BLaER1 treated with 17β-estradiol and CSF1 and Interleukin-3, amounts not matched to agents 10 nM and 100 nM (cell line): ENCODE measurements at regions not wholly inside any gene's neighbourhood (a gene's known extent, or its start where the extent isn't known, plus 50 kb on each side); places are given as distances from the start of the nearest gene placed in this dataset.
"Not testable (repeated sequence)": the region's sequence is repeated elsewhere in the genome, so short reads cannot be mapped to it uniquely, and the experiment has no call there.

Source experiments
- H3K27ac ChIP-seq, 11 experiments: shearing (Covaris generic); formaldehyde crosslinking; 2 replicates each; pipeline ENCODE4 v1.8.1; 2022
- H3K27me3 ChIP-seq, 11 experiments: shearing (Covaris generic); formaldehyde crosslinking; 2 replicates each; pipeline ENCODE4 v1.8.1; 2022
- H3K36me3 ChIP-seq, 11 experiments: shearing (Covaris generic); formaldehyde crosslinking; 2 replicates each; pipeline ENCODE4 v1.8.1; 2022
- H3K4me1 ChIP-seq, 10 experiments: shearing (Covaris generic); formaldehyde crosslinking; 2 replicates each; pipeline ENCODE4 v1.8.1; 2022
- H3K4me2 ChIP-seq, 11 experiments: shearing (Covaris generic); formaldehyde crosslinking; 2 replicates each; pipeline ENCODE4 v1.8.1; 2022
- H3K4me3 ChIP-seq, 10 experiments: shearing (Covaris generic); formaldehyde crosslinking; 2 replicates each; pipeline ENCODE4 v1.8.1; 2022
- H3K9ac ChIP-seq, 11 experiments: shearing (Covaris generic); formaldehyde crosslinking; 2 replicates each; pipeline ENCODE4 v1.8.1; 2022
- H3K9me3 ChIP-seq, 11 experiments: shearing (Covaris generic); formaldehyde crosslinking; replicated peaks in 1 of 11; 2 replicates each; pipeline ENCODE4 v1.8.1; 2022
- H4K20me1 ChIP-seq, 11 experiments: shearing (Covaris generic); formaldehyde crosslinking; 2 replicates each; pipeline ENCODE4 v1.8.1; 2022
- Cebpa-rat ChIP-seq, 11 experiments: shearing (Covaris generic); IDR thresholded peaks; 2 replicates each; pipeline ENCODE4 v1.8.1; 2022

- Histone ChIP-seq H3K4me3 (no peak overlapping the region), H4K20me1 (no peaks in the 10 kb centered on the region), H3K27me3 (peaks cover 43 to 91% (median 76%) of the 10 kb centered on the region in 11 experiments), H3K4me1 (peaks cover 0 to 10% (median 0%) of the 10 kb centered on the region in 10 experiments; a peak in 4 of 20 replicates), H3K4me2 (no peak overlapping the region), H3K36me3 (no peaks in the 10 kb centered on the region), H3K9me3 (no peaks in the 10 kb centered on the region), H3K27ac (no peak overlapping the region), H3K9ac (no peak overlapping the region)
- no peak for TF ChIP-seq Cebpa-rat (IDR thresholded peaks at IDR 0.05)
Measured at GRCh38 chrX:138791551-138791950, 80.0 kb upstream of the FGF13 start.

GRCh38 chrX:138788771-138789170 lies 77.3 kb upstream of the FGF13 start:
- Histone ChIP-seq H4K20me1 (no peaks in the 10 kb centered on the region), H3K27me3 (peaks cover 38 to 93% (median 76%) of the 10 kb centered on the region in 11 experiments; a peak in 21 of 22 replicates), H3K4me2 (peak overlapping the region in 2 of 11 experiments; percentile 1 to 8; a peak in 1 of 22 replicates), H3K4me1 (peaks cover 0 to 10% (median 0%) of the 10 kb centered on the region in 10 experiments; a peak in 4 of 20 replicates), H3K27ac (peak overlapping the region in 1 of 11 experiments; percentile 41; a peak in 2 of 22 replicates), H3K4me3 (no peak overlapping the region), H3K36me3 (no peaks in the 10 kb centered on the region), H3K9me3 (no peaks in the 10 kb centered on the region), H3K9ac (no peak overlapping the region)
- no peak for TF ChIP-seq Cebpa-rat (IDR thresholded peaks at IDR 0.05)

GRCh38 chrX:138778576-138778909 lies 67.0 kb upstream of the FGF13 start:
- not testable (repeated sequence) for H4K20me1 ChIP-seq, H3K36me3 ChIP-seq, H3K9ac ChIP-seq, H3K4me3 ChIP-seq, H3K9me3 ChIP-seq, H3K27ac ChIP-seq, H3K4me2 ChIP-seq, H3K4me1 ChIP-seq
- peaks cover 15 to 41% (median 37%) of the 10 kb centered on the region in 11 experiments; a peak in 20 of 22 replicates for H3K27me3 ChIP-seq

- H3K36me3 ChIP-seq, H3K9ac ChIP-seq, H3K27ac ChIP-seq, H4K20me1 ChIP-seq, H3K4me2 ChIP-seq, H3K9me3 ChIP-seq, H3K4me3 ChIP-seq, H3K4me1 ChIP-seq: not testable (repeated sequence)
- peaks cover 19 to 46% (median 42%) of the 10 kb centered on the region in 11 experiments; a peak in 20 of 22 replicates for H3K27me3 ChIP-seq
Measured at GRCh38 chrX:138777908-138778575, 66.5 kb upstream of the FGF13 start.

- H3K4me3 ChIP-seq: no peak overlapping the region
- H3K9me3 ChIP-seq: no peaks in the 10 kb centered on the region
- H3K9ac ChIP-seq: no peak overlapping the region
- no peak for TF ChIP-seq Cebpa-rat (IDR thresholded peaks at IDR 0.05)
- H3K27ac ChIP-seq: no peak overlapping the region
- peaks cover 24 to 53% (median 50%) of the 10 kb centered on the region in 11 experiments; a peak in 21 of 22 replicates for H3K27me3 ChIP-seq
- H3K4me2 ChIP-seq: peak overlapping the region in 2 of 11 experiments; percentile 7 to 10; a peak in 1 of 22 replicates
- H3K36me3 ChIP-seq: no peaks in the 10 kb centered on the region
- no peaks in the 10 kb centered on the region; a peak in 1 of 20 replicates for H3K4me1 ChIP-seq
- H4K20me1 ChIP-seq: no peaks in the 10 kb centered on the region; a peak in 1 of 22 replicates
Measured at GRCh38 chrX:138777230-138777629, 65.7 kb upstream of the FGF13 start.

- Histone ChIP-seq H3K4me1 (no peaks in the 10 kb centered on the region; a peak in 1 of 20 replicates), H3K9ac (no peak overlapping the region), H3K9me3 (no peaks in the 10 kb centered on the region), H4K20me1 (no peaks in the 10 kb centered on the region; a peak in 1 of 22 replicates), H3K4me3 (no peak overlapping the region), H3K27me3 (peaks cover 35 to 65% (median 63%) of the 10 kb centered on the region in 11 experiments; a peak in 21 of 22 replicates), H3K36me3 (no peaks in the 10 kb centered on the region), H3K4me2 (no peak overlapping the region; a peak in 1 of 22 replicates), H3K27ac (no peak overlapping the region)
- TF ChIP-seq Cebpa-rat (IDR thresholded peaks at IDR 0.05): no peak
Measured at GRCh38 chrX:138775517-138775916, 64.0 kb upstream of the FGF13 start.

- H3K4me2 ChIP-seq: no peak overlapping the region
- H3K27me3 ChIP-seq: peaks cover 53 to 93% (median 87%) of the 10 kb centered on the region in 11 experiments; a peak in 21 of 22 replicates
- H3K4me1 ChIP-seq: no peaks in the 10 kb centered on the region
- H3K4me3 ChIP-seq: no peak overlapping the region
- no peak overlapping the region for H3K9ac ChIP-seq
- no peak for TF ChIP-seq Cebpa-rat (IDR thresholded peaks at IDR 0.05)
- no peaks in the 10 kb centered on the region for H3K36me3 ChIP-seq
- H3K27ac ChIP-seq: no peak overlapping the region
- no peaks in the 10 kb centered on the region for H3K9me3 ChIP-seq
- no peaks in the 10 kb centered on the region for H4K20me1 ChIP-seq
Measured at GRCh38 chrX:138771047-138771446, 59.5 kb upstream of the FGF13 start.

GRCh38 chrX:138769918-138770317 lies 58.4 kb upstream of the FGF13 start:
- no peaks in the 10 kb centered on the region for H3K9me3 ChIP-seq

GRCh38 chrX:138765051-138765450 lies 53.5 kb upstream of the FGF13 start:
- Histone ChIP-seq H3K36me3 (no peaks in the 10 kb centered on the region), H3K27ac (no peak overlapping the region), H3K4me2 (no peak overlapping the region), H3K4me3 (no peak overlapping the region), H3K4me1 (no peaks in the 10 kb centered on the region), H3K9ac (no peak overlapping the region), H3K27me3 (peaks cover 79 to 98% (median 95%) of the 10 kb centered on the region in 11 experiments), H4K20me1 (peaks cover 0 to 4% (median 0%) of the 10 kb centered on the region in 11 experiments; a peak in 2 of 22 replicates), H3K9me3 (no peaks in the 10 kb centered on the region)
- no peak for TF ChIP-seq Cebpa-rat (IDR thresholded peaks at IDR 0.05)

More at GRCh38 chrX:138769918-138770317, 58.4 kb upstream of the FGF13 start:
- Histone ChIP-seq H3K27ac (no peak overlapping the region), H4K20me1 (no peaks in the 10 kb centered on the region), H3K4me1 (no peaks in the 10 kb centered on the region), H3K36me3 (no peaks in the 10 kb centered on the region), H3K9ac (no peak overlapping the region), H3K27me3 (peaks cover 58 to 94% (median 89%) of the 10 kb centered on the region in 11 experiments), H3K4me3 (no peak overlapping the region), H3K4me2 (no peak overlapping the region)
- TF ChIP-seq Cebpa-rat (IDR thresholded peaks at IDR 0.05): no peak

GRCh38 chrX:138763761-138764160 lies 52.2 kb upstream of the FGF13 start:
- no peak overlapping the region for H3K4me3 ChIP-seq
- no peak overlapping the region for H3K27ac ChIP-seq
- no peaks in the 10 kb centered on the region for H3K9me3 ChIP-seq
- H3K4me1 ChIP-seq: no peaks in the 10 kb centered on the region
- H4K20me1 ChIP-seq: peaks cover 0 to 4% (median 0%) of the 10 kb centered on the region in 11 experiments; a peak in 5 of 22 replicates
- no peak overlapping the region for H3K9ac ChIP-seq
- TF ChIP-seq Cebpa-rat (IDR thresholded peaks at IDR 0.05): no peak
- no peak overlapping the region for H3K4me2 ChIP-seq
- H3K27me3 ChIP-seq: peaks cover 86 to 98% (median 95%) of the 10 kb centered on the region in 11 experiments
- H3K36me3 ChIP-seq: no peaks in the 10 kb centered on the region
